ENCODE measurements at regions not wholly inside any gene's neighbourhood (a gene's known extent, or its start where the extent isn't known, plus 50 kb on each side); places are given as distances from the start of the nearest gene placed in this dataset.

- CTCF ChIA-PET (ENCODE audit: low intra/inter-chr PET ratio, low total read pairs), result no interaction called here
Measured at GRCh38 chr7:106538638-106539037, 122.3 kb downstream of the CCDC71L start.

DNA sequence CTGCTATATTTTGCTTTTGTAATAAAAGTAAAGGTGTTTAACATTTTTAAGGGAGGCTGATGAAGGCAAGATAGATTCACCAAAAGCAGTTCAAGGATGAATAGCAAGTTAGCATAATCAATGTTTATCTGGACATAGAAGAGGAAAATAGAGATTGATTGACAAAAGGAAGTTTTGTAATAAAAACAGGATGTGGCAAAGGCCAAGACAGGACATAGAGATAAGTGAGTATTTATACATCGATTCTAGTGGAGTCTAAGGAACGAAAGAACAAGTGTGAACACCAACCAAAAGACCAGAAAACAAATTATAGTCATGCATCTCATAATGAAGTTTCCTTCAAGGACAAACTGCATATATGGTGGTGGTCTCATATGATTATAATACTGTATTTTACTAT lies 123.8 kb downstream of the CCDC71L start:
- no peak overlapping the region for H3K4me2 ChIP-seq (ENCODE audit: low read depth, low read length)
- H3K4me3 ChIP-seq (replicated peaks in 1 of 3; ENCODE audit: insufficient read depth in 1 of 3, low read depth in 2 of 3, low read length in 3 of 3), result no peak overlapping the region
- H2AFZ ChIP-seq (ENCODE audit: low read length), result no peak overlapping the region
- H3K9ac ChIP-seq (ENCODE audit: insufficient read depth, low read depth, low read length), result no peak overlapping the region
- H3K36me3 ChIP-seq (replicated peaks in 1 of 2; ENCODE audit: control insufficient read depth in 1 of 2, insufficient read depth in 2 of 2, low read length in 2 of 2), result no peaks in the 10 kb centered on the region
- in situ Hi-C loops (cut with HindIII; ENCODE audit: extremely low pct_ligation_motif_present, low pct_unique_long_range_greater_than_20kb) (no loop called here), intact Hi-C loops (cut with micrococcal nuclease; ENCODE audit: unreplicated experiment) (no loop called here)
- ChIA-PET POLR2A (no interaction called here), CTCF (ENCODE audit: low intra/inter-chr PET ratio, low total read pairs) (no interaction called here)
- no peaks in the 10 kb centered on the region for H3K79me2 ChIP-seq (ENCODE audit: insufficient read depth, low read length)
- TF ChIP-seq ZBED4 (CRISPR knock-in tag; IDR thresholded peaks at IDR 0.05; ENCODE audit: borderline replicate concordance) (no peak), ZNF749 (CRISPR knock-in tag; IDR thresholded peaks at IDR 0.05; ENCODE audit: borderline replicate concordance) (no peak)
- FAIRE-seq (no peak), ATAC-seq (no peak), DNase-seq (ENCODE audit: low spot score) (no peak)
- BruUV-seq (replicated peaks), result no TSS peak
- H3K9me3 ChIP-seq (ENCODE audit: low read length), result no peaks in the 10 kb centered on the region
- 2% methylated on average over 2 of the region's 2 CpGs for whole genome bisulfite sequencing (ENCODE audit: low lambda C conversion rate)
- H3K27ac ChIP-seq (ENCODE audit: extremely low read length, insufficient read depth, low read length), result no peak overlapping the region
- no peaks in the 10 kb centered on the region for H3K4me1 ChIP-seq (ENCODE audit: insufficient read depth, low read length)
- no peaks in the 10 kb centered on the region for H3K27me3 ChIP-seq (ENCODE audit: control insufficient read depth in 1 of 2, insufficient read depth in 2 of 2, low read length in 2 of 2)
- no peaks in the 10 kb centered on the region for H4K20me1 ChIP-seq (ENCODE audit: insufficient read depth, low read length)

More at GRCh38 chr7:106538638-106539037, 122.3 kb downstream of the CCDC71L start:
- FAIRE-seq, result no peak
- no peak for TF ChIP-seq ZNF607 (CRISPR knock-in tag; IDR thresholded peaks at IDR 0.05; ENCODE audit: borderline replicate concordance)
- TF ChIP-seq, protein P1, sequence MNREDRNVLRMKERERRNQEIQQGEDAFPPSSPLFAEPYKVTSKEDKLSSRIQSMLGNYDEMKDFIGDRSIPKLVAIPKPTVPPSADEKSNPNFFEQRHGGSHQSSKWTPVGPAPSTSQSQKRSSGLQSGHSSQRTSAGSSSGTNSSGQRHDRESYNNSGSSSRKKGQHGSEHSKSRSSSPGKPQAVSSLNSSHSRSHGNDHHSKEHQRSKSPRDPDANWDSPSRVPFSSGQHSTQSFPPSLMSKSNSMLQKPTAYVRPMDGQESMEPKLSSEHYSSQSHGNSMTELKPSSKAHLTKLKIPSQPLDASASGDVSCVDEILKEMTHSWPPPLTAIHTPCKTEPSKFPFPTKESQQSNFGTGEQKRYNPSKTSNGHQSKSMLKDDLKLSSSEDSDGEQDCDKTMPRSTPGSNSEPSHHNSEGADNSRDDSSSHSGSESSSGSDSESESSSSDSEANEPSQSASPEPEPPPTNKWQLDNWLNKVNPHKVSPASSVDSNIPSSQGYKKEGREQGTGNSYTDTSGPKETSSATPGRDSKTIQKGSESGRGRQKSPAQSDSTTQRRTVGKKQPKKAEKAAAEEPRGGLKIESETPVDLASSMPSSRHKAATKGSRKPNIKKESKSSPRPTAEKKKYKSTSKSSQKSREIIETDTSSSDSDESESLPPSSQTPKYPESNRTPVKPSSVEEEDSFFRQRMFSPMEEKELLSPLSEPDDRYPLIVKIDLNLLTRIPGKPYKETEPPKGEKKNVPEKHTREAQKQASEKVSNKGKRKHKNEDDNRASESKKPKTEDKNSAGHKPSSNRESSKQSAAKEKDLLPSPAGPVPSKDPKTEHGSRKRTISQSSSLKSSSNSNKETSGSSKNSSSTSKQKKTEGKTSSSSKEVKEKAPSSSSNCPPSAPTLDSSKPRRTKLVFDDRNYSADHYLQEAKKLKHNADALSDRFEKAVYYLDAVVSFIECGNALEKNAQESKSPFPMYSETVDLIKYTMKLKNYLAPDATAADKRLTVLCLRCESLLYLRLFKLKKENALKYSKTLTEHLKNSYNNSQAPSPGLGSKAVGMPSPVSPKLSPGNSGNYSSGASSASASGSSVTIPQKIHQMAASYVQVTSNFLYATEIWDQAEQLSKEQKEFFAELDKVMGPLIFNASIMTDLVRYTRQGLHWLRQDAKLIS (CRISPR knock-in tag; IDR thresholded peaks at IDR 0.05), result no peak
- no peak for TF ChIP-seq KDM5B (CRISPR knock-in tag; IDR thresholded peaks at IDR 0.05; ENCODE audit: borderline replicate concordance)
- TF ChIP-seq SYNCRIP (IDR thresholded peaks at IDR 0.05; ENCODE audit: insufficient read depth, low read depth, low read length), result no peak
- no peak for TF ChIP-seq ZNF24 (IDR thresholded peaks at IDR 0.05)
- Histone ChIP-seq H3K79me2 (ENCODE audit: insufficient read depth, low read length) (no peaks in the 10 kb centered on the region), H3K27me3 (ENCODE audit: control insufficient read depth in 1 of 2, insufficient read depth in 2 of 2, low read length in 2 of 2) (no peaks in the 10 kb centered on the region), H3K4me2 (ENCODE audit: low read depth, low read length) (no peak overlapping the region), H3K9me3 (ENCODE audit: low read length) (no peaks in the 10 kb centered on the region), H3K36me3 (replicated peaks in 1 of 2; ENCODE audit: control insufficient read depth in 1 of 2, insufficient read depth in 2 of 2, low read length in 2 of 2) (no peaks in the 10 kb centered on the region), H2AFZ (ENCODE audit: low read length) (no peak overlapping the region), H4K20me1 (ENCODE audit: insufficient read depth, low read length) (no peaks in the 10 kb centered on the region), H3K27ac (ENCODE audit: extremely low read length, insufficient read depth, low read length) (no peak overlapping the region), H3K4me3 (replicated peaks in 1 of 3; ENCODE audit: insufficient read depth in 1 of 3, low read depth in 2 of 3, low read length in 3 of 3) (no peak overlapping the region), H3K9ac (ENCODE audit: insufficient read depth, low read depth, low read length) (no peak overlapping the region), H3K4me1 (ENCODE audit: insufficient read depth, low read length) (no peaks in the 10 kb centered on the region)
- ATAC-seq, result no peak
- 47% methylated on average over 5 of the region's 5 CpGs for WGBS (ENCODE audit: low lambda C conversion rate)
- POLR2A ChIA-PET, result no interaction called here
- BruUV-seq (replicated peaks), result no TSS peak
- no peak for DNase-seq (ENCODE audit: low spot score)
- intact Hi-C loops (cut with micrococcal nuclease; ENCODE audit: unreplicated experiment) (no loop called here), in situ Hi-C loops (cut with HindIII; ENCODE audit: extremely low pct_ligation_motif_present, low pct_unique_long_range_greater_than_20kb) (no loop called here)

Measured in HepG2 (cell line).